Effector memory CD4-positive, alpha-beta T cell (primary cell): ENCODE measurements at regions not wholly inside any gene's neighbourhood (a gene's known extent, or its start where the extent isn't known, plus 50 kb on each side); places are given as distances from the start of the nearest gene placed in this dataset.

Experiments
- DNase-seq, 3 donors: peaks; one replicate each; pipeline ENCODE4 v3.0.0-alpha.2; 2020
- H3K27ac ChIP-seq: 2 replicates; pipeline ENCODE4 v1.7.0; 2013; ENCODE audit warnings: mild to moderate bottlenecking, low read length, moderate library complexity; ENCODE audit not compliant: insufficient read depth, poor library complexity, severe bottlenecking
- H3K27me3 ChIP-seq: replicated peaks from 2 replicates; pipeline ENCODE4 v1.7.0; 2013; ENCODE audit warnings: mild to moderate bottlenecking, low read length; ENCODE audit not compliant: insufficient read depth, control insufficient read depth, poor library complexity, severe bottlenecking
- H3K36me3 ChIP-seq: 2 replicates; pipeline ENCODE4 v1.7.0; 2013; ENCODE audit warnings: mild to moderate bottlenecking, low read length, moderate library complexity; ENCODE audit not compliant: control insufficient read depth, insufficient read depth
- H3K4me1 ChIP-seq: 2 replicates; pipeline ENCODE4 v1.7.0; 2013; ENCODE audit warnings: low read length, mild to moderate bottlenecking; ENCODE audit not compliant: control insufficient read depth, insufficient read depth, poor library complexity, severe bottlenecking
- H3K4me3 ChIP-seq: 2 replicates; pipeline ENCODE4 v1.7.0; 2013; ENCODE audit warnings: low read length, low read depth, mild to moderate bottlenecking; ENCODE audit not compliant: insufficient read depth, poor library complexity, severe bottlenecking
- H3K9me3 ChIP-seq: 2 replicates; pipeline ENCODE4 v1.7.0; 2013; ENCODE audit warnings: mild to moderate bottlenecking, low read length, moderate library complexity; ENCODE audit not compliant: control insufficient read depth

GRCh38 chr3:188077160-188077799, 76.7 kb upstream of the LPP start:
- Histone ChIP-seq H3K36me3 (no peaks in the 10 kb centered on the region), H3K4me3 (no peak overlapping the region), H3K27me3 (no peaks in the 10 kb centered on the region), H3K27ac (no peak overlapping the region), H3K9me3 (no peaks in the 10 kb centered on the region), H3K4me1 (no peaks in the 10 kb centered on the region)
- DNase-seq = no peak

GRCh38 chr3:188080091-188080490, 73.9 kb upstream of the LPP start:
- no peak overlapping the region for H3K27ac ChIP-seq
- H3K9me3 ChIP-seq = no peaks in the 10 kb centered on the region
- H3K36me3 ChIP-seq = no peaks in the 10 kb centered on the region
- H3K27me3 ChIP-seq = no peaks in the 10 kb centered on the region
- DNase-seq = no peak
- no peaks in the 10 kb centered on the region for H3K4me1 ChIP-seq
- no peak overlapping the region for H3K4me3 ChIP-seq

GRCh38 chr3:188082031-188082430, 71.9 kb upstream of the LPP start:
- H3K27me3 ChIP-seq = no peaks in the 10 kb centered on the region
- H3K9me3 ChIP-seq = no peaks in the 10 kb centered on the region
- H3K4me1 ChIP-seq = no peaks in the 10 kb centered on the region
- H3K4me3 ChIP-seq = no peak overlapping the region
- no peaks in the 10 kb centered on the region for H3K36me3 ChIP-seq
- no peak overlapping the region for H3K27ac ChIP-seq
- no peak for DNase-seq

- no peak for DNase-seq
- Histone ChIP-seq H3K27ac (no peak overlapping the region), H3K27me3 (no peaks in the 10 kb centered on the region), H3K36me3 (no peaks in the 10 kb centered on the region), H3K4me1 (no peaks in the 10 kb centered on the region), H3K4me3 (no peak overlapping the region), H3K9me3 (no peaks in the 10 kb centered on the region)
Observed at GRCh38 chr3:188082450-188082849, 71.5 kb upstream of the LPP start.

- Histone ChIP-seq H3K27ac (no peak overlapping the region), H3K9me3 (no peaks in the 10 kb centered on the region), H3K27me3 (no peaks in the 10 kb centered on the region), H3K4me3 (no peak overlapping the region), H3K36me3 (no peaks in the 10 kb centered on the region), H3K4me1 (no peaks in the 10 kb centered on the region)
- no peak for DNase-seq
Observed at GRCh38 chr3:188083011-188083410, 70.9 kb upstream of the LPP start.

- Histone ChIP-seq H3K4me3 (no peak overlapping the region), H3K9me3 (no peaks in the 10 kb centered on the region), H3K36me3 (no peaks in the 10 kb centered on the region), H3K27ac (no peak overlapping the region), H3K27me3 (no peaks in the 10 kb centered on the region), H3K4me1 (no peaks in the 10 kb centered on the region)
- DNase-seq = no peak
Observed at GRCh38 chr3:188084752-188085583, 69.0 kb upstream of the LPP start.

GRCh38 chr3:188085584-188086560, 68.1 kb upstream of the LPP start:
- DNase-seq = no peak
- Histone ChIP-seq H3K27ac (no peak overlapping the region), H3K4me3 (no peak overlapping the region), H3K4me1 (no peaks in the 10 kb centered on the region), H3K36me3 (no peaks in the 10 kb centered on the region), H3K9me3 (no peaks in the 10 kb centered on the region), H3K27me3 (no peaks in the 10 kb centered on the region)

- Histone ChIP-seq H3K4me1 (no peaks in the 10 kb centered on the region), H3K9me3 (no peaks in the 10 kb centered on the region), H3K27ac (no peak overlapping the region), H3K27me3 (no peaks in the 10 kb centered on the region), H3K36me3 (no peaks in the 10 kb centered on the region), H3K4me3 (no peak overlapping the region)
- no peak for DNase-seq
Observed at GRCh38 chr3:188088948-188089685, 64.8 kb upstream of the LPP start.

GRCh38 chr3:188090620-188091309, 63.2 kb upstream of the LPP start:
- H3K9me3 ChIP-seq = no peaks in the 10 kb centered on the region
- no peak overlapping the region for H3K4me3 ChIP-seq
- H3K27me3 ChIP-seq = no peaks in the 10 kb centered on the region
- no peaks in the 10 kb centered on the region for H3K4me1 ChIP-seq
- no peak overlapping the region for H3K27ac ChIP-seq
- H3K36me3 ChIP-seq = no peaks in the 10 kb centered on the region
- no peak for DNase-seq
